ENCODE measurements at regions not wholly inside any gene's neighbourhood (a gene's known extent, or its start where the extent isn't known, plus 50 kb on each side); places are given as distances from the start of the nearest gene placed in this dataset.

GRCh38 chr21:35220301-35220700 is 171.2 kb upstream of the RUNX1 start:
- Mint-ChIP-seq H3K36me3 (ENCODE audit: low read depth) (no peaks in the 10 kb centered on the region), H3K4me1 (peaks cover 8% of the 10 kb centered on the region), H3K27me3 (ENCODE audit: low read depth) (no peaks in the 10 kb centered on the region), H3K27ac (ENCODE audit: unreplicated experiment) (no peak overlapping the region), H3K9me3 (no peaks in the 10 kb centered on the region), H3K4me3 (no peak overlapping the region)
- no peak for DNase-seq (ENCODE audit: low read depth, low spot score)
- TF ChIP-seq CTCF (conservative IDR thresholded peaks at IDR 0.05) = no peak

- no peak for TF ChIP-seq CTCF (conservative IDR thresholded peaks at IDR 0.05)
- no peak for DNase-seq (ENCODE audit: low read depth, low spot score)
- Mint-ChIP-seq H3K27me3 (ENCODE audit: low read depth) (no peaks in the 10 kb centered on the region), H3K36me3 (ENCODE audit: low read depth) (no peaks in the 10 kb centered on the region), H3K27ac (ENCODE audit: unreplicated experiment) (peak overlapping the region; percentile 76), H3K9me3 (no peaks in the 10 kb centered on the region), H3K4me3 (no peak overlapping the region), H3K4me1 (peaks cover 6% of the 10 kb centered on the region)
These were observed 170.6 kb upstream of the RUNX1 start for GRCh38 chr21:35219719-35220118.

- no peaks in the 10 kb centered on the region for H3K36me3 Mint-ChIP-seq (ENCODE audit: low read depth)
- H3K27ac Mint-ChIP-seq (ENCODE audit: unreplicated experiment) = no peak overlapping the region
- no peak overlapping the region for H3K4me3 Mint-ChIP-seq
- peaks cover 6% of the 10 kb centered on the region for H3K4me1 Mint-ChIP-seq
- TF ChIP-seq CTCF (conservative IDR thresholded peaks at IDR 0.05) = no peak
- no peaks in the 10 kb centered on the region for H3K9me3 Mint-ChIP-seq
- no peak for DNase-seq (ENCODE audit: low read depth, low spot score)
- H3K27me3 Mint-ChIP-seq (ENCODE audit: low read depth) = no peaks in the 10 kb centered on the region
These were observed 170.2 kb upstream of the RUNX1 start for GRCh38 chr21:35219291-35219690.

- TF ChIP-seq CTCF (conservative IDR thresholded peaks at IDR 0.05) = no peak
- peaks cover 6% of the 10 kb centered on the region for H3K4me1 Mint-ChIP-seq
- H3K36me3 Mint-ChIP-seq (ENCODE audit: low read depth) = no peaks in the 10 kb centered on the region
- no peak overlapping the region for H3K4me3 Mint-ChIP-seq
- H3K27me3 Mint-ChIP-seq (ENCODE audit: low read depth) = no peaks in the 10 kb centered on the region
- no peaks in the 10 kb centered on the region for H3K9me3 Mint-ChIP-seq
- DNase-seq (ENCODE audit: low read depth, low spot score) = no peak
- H3K27ac Mint-ChIP-seq (ENCODE audit: unreplicated experiment) = no peak overlapping the region
These were observed 168.5 kb upstream of the RUNX1 start for GRCh38 chr21:35217504-35218060.

GRCh38 chr21:35216996-35217395 is 167.9 kb upstream of the RUNX1 start:
- Mint-ChIP-seq H3K27me3 (ENCODE audit: low read depth) (no peaks in the 10 kb centered on the region), H3K4me1 (peaks cover under 1% of the 10 kb centered on the region), H3K36me3 (ENCODE audit: low read depth) (no peaks in the 10 kb centered on the region), H3K9me3 (no peaks in the 10 kb centered on the region), H3K27ac (ENCODE audit: unreplicated experiment) (no peak overlapping the region), H3K4me3 (no peak overlapping the region)
- no peak for DNase-seq (ENCODE audit: low read depth, low spot score)
- no peak for TF ChIP-seq CTCF (conservative IDR thresholded peaks at IDR 0.05)

- peak overlapping the region; percentile 12 for H3K27ac Mint-ChIP-seq (ENCODE audit: unreplicated experiment)
- no peaks in the 10 kb centered on the region for H3K9me3 Mint-ChIP-seq
- H3K4me3 Mint-ChIP-seq = no peak overlapping the region
- DNase-seq (ENCODE audit: low read depth, low spot score) = no peak
- no peak for TF ChIP-seq CTCF (conservative IDR thresholded peaks at IDR 0.05)
- H3K4me1 Mint-ChIP-seq = no peaks in the 10 kb centered on the region
- no peaks in the 10 kb centered on the region for H3K27me3 Mint-ChIP-seq (ENCODE audit: low read depth)
- no peaks in the 10 kb centered on the region for H3K36me3 Mint-ChIP-seq (ENCODE audit: low read depth)
These were observed 166.8 kb upstream of the RUNX1 start for GRCh38 chr21:35215870-35216269.
